ENCODE measurements at regions not wholly inside any gene's neighbourhood (a gene's known extent, or its start where the extent isn't known, plus 50 kb on each side); places are given as distances from the start of the nearest gene placed in this dataset.
"Not testable (repeated sequence)": the region's sequence is repeated elsewhere in the genome, so short reads cannot be mapped to it uniquely, and the experiment has no call there.

DNA sequence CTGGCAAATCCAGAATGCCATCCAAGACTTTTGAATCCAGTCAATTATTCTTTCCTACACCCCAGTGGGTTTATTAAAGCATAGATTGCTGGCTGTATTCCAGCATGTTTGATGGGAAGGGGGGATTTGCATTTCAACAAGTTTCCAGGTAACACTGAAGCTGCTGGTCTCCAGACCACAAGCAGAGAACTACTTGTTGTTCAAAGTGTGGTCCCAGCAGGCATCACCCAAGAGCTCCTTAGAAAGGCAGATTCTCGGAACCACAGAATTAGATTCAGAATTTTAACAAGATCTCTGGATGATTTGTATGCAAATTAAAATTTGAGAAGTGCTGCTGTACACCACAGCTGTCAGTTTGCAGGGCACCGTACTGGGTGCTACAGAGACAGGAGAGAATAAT is 216.3 kb upstream of the FAM78B start:
- no peak overlapping the region for H3K27ac ChIP-seq
- no peak for DNase-seq (ENCODE audit: low read depth, low spot score)

DNA sequence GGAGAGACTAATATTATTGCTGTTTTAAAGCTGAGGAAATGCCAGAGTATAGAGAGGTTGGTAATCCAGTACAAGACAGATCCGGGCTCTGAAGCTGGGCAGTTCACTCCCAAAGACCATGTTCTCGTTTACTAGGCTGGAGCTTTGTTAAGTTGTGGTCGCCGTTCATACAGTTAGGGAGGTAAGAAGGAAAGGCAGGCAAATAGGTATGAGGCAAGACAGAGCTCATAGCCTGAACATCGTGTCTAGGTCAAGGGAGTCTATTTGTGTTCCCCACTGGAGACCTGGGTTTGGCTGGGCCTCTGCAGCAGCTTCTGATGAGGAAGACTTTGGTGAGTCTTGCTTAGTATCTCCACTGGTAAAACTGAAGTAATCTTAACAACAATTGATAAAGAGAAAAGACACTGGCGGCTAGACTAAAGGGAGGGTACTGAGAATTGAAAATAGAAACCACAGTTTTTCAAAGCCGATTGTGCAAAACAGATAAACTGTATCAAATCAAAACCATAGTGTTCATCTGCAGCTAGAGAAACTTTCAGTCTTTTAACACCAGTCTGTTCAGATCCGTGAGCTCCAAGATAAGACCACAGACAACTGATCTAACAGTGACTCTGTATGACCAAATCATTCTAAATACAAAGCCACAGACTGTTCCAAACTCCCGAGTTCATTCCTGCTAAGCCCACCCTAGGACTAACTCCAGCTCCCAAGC is 217.0 kb upstream of the FAM78B start:
- no peak overlapping the region for H3K27ac ChIP-seq
- DNase-seq (ENCODE audit: low read depth, low spot score) = no peak

DNA sequence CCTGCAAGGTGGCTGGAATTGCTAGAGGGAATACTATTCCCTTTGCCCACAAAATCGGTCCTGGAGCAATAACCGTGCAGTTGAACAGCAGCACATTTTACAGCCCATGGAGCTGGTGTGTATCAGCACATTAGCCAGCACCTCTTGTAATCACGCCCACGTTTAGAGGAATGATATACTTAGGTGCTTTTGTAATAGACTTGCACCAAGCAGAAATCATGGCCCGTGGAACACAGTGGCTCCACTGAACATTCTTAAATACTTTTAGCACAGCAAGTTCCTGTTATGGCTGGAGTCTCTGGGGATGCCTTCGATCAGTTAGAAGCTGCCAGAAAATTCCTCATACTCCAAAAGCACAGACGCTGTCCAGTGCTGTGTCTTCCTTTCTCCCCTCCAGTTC is 218.1 kb upstream of the FAM78B start:
- no peak overlapping the region for H3K27ac ChIP-seq
- no peak for DNase-seq (ENCODE audit: low read depth, low spot score)

DNA sequence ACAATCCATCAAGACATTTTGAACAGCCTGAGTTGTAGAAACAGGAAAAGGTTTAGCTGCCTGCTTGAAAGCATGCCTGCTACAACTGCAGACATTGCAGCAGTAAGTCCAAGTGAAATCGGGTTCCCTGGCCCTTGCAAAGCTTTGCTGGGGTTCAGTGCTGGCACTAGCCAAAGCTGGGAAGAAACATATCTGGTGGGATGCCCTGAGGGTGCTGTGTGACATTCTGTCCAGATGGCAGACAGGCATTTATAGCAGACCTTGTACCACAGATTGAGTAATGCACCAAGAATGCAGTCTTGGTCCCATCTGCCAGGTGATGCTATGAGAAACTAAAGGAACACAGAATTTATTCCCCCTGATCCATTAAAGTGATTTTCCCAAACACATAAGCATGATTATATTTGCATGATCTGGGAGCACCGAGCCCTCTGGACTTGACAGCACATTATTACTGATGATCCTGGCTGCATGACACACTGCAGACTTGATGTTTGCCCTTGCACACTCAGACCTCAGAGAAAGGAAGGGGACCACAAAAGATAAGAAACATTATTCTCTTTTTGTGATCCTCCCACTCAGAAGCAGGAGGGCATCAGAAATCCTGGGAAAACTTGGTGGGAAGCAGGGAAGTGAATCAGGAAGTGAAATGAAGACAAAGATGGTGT is 223.7 kb upstream of the FAM78B start:
- H3K27ac ChIP-seq = no peak overlapping the region
- DNase-seq (ENCODE audit: low read depth, low spot score) = no peak

DNA sequence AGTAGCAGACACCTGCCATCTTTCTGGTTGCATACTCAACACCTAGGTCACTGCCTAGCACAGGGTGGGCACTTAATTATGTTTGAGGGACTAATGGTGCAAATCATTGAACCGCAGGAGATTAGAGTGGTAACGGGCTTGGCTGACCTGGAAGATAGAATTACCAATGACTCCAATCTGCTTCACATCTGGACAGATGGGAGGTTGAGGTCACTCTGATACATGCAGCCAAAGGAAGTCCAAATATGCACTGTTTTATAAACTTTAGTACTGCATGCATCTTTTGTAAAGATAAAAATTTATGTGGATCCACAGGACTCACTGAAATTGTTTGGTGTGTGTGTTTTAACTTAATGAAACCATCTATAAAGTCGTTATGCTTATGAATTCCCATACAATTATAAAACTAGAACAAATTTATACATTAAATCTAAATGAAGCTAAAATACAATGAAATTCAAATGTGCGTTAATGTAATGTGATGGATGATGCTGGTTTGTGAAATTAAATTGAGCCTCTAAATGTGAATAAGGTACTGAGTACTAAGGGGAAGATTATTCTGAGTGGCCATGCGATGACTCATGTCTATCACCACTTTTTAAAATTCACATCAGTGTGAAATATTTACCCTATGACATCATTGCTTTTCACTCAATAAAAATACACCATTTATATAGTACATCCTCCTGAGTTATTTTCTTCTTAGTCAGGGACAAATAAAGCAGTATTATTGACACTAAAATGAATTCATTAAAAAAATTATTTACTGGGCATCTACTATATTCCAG is 224.7 kb upstream of the FAM78B start:
- DNase-seq (ENCODE audit: low read depth, low spot score) = no peak
- H3K27ac ChIP-seq = no peak overlapping the region

DNA sequence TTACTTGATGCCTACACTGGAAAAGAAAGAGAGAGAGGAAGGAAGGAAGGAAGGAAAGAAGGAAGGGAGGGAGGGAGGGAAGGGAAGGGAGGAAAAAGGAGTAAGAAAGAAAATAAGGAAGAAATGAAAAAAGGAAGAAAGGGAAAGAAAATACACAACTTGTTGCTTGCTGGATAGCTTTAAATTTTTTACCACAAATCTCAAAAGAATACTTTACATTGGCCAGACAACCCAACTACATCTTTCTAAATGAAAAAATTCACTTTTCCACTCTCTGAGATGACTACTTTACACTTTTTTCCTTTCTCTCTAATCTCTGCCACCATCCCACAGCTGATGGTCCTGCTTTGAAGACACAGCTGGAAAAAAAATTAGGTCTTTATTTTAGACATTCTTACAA is 228.9 kb upstream of the FAM78B start:
- DNase-seq (ENCODE audit: low read depth, low spot score) = no peak
- H3K27ac ChIP-seq = no peak overlapping the region

DNA sequence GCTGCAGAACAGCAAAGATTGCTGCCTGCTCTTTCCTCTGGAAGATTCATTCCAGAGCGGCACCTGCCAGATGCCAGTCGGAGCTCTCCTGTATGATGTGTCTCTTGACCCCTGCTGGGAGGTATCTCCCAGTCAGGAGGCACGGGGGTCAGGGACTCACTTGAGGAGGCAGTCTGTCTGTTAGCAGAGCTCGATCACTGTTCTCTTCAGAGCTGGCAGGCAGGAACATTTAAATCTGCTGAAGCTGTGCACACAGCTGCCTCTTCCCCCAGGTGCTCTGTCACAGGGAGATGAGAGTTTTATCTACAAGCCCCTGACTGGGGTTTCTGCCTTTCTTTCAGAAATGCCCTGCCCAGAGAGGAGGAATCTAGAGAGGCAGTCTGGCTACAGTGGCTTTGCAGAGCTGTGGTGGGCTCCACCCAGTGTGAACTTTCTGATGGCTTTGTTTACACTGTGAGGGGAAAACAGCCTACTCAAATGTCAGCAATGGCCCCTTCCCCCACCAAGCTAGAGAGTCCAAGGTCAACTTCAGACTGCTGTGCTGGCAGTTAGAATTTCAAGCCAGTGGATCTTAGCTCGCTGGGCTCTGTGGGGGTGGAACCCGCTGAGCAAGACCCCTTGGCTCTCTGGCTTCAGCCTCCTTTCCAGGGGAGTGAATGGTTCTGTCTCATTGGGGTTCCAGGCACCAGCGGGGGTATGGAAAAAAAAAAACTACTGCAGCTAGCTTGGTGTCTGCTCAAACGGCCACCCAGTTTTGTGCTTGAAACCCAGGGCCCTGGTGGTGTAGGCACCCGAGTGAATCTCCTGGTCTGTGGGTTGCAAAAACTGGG is 242.7 kb upstream of the FAM78B start:
- not testable (repeated sequence) for H3K27ac ChIP-seq

DNA sequence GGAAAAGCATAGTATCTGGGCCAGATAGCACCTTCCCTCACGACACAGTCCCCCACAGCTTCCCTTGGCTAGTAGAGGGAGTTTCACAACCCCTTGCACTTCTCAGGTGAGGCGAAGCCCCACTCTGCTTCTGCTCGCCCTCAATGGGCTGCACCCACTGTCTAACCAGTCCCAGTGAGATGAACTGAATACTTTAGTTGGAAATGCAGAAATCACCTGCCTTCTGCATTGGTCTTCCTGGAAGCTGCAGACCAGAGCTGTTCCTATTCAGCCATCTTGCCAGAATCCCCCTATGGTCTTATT is 243.2 kb upstream of the FAM78B start:
- no peak overlapping the region for H3K27ac ChIP-seq
- no peak for DNase-seq (ENCODE audit: low read depth, low spot score)

More for the DNA sequence above, 242.7 kb upstream of the FAM78B start:
- not testable (repeated sequence) for DNase-seq (ENCODE audit: low read depth, low spot score)

DNA sequence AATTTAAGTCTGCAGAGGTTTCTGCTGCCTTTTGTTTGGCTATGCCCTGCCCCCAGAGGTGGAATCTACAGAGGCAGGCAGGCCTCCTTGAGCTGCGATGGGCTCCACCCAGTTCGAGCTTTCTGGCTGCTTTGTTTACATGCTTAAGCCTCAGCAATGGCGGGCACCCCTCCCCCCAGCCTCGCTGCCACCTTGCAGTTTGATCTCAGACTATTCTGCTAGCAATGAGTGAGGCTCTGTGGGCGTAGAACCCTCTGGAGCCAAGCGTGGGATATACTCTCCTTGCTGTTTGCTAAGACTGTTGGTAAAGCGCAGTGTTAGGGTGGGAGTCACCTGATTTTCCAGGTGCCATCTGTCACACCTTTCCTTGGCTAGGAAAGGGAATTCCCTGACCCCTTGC is 250.0 kb upstream of the FAM78B start:
- DNase-seq (ENCODE audit: low read depth, low spot score); H3K27ac ChIP-seq: not testable (repeated sequence)

DNA sequence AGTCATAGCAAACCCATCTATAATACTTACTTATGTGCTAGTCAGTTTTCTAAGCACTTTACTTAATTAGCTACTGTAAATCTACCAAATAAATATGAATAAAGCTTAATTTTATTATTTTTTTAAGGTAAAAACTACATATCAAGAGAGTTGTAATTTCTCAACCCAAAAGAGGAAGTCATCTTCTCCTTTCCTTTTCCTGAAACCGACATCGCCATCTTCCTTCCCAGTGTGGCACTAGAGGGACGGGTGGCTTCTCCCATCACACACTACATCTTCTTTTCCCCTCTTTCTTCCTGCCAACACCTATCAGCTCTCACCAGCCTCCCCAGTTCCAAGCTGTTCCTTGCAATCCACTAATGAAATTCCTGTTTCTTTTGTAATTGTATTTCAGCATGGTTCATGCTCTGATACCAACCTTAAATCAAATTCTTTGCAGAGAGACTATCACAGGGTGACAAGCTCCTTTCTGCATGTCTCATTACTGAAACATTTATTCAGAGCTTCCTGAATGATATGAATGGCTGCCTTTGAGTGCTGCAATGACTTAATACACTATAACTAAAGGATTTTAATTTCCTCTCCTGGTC is 251.6 kb upstream of the FAM78B start:
- no peak for DNase-seq (ENCODE audit: low read depth, low spot score)

DNA sequence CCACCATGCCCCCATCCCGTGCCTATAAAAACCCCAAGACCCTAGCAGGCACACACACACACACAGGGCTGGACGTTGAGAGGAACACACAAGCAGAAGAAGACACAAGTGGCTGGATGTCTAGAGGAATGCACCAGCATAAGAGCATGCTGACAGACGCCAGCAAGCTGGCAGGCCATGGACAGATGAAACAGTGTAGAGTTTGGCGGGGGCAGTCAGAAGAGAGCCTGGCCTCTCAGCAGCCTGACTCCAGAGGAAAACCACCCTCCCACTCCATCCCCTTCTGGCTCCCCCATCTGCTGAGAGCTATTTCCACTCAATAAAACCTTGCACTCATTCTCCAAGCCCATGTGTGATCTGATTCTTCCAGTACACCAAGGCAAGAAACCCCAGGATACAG is 255.8 kb upstream of the FAM78B start:
- not testable (repeated sequence) for DNase-seq (ENCODE audit: low read depth, low spot score)

More for the DNA sequence above, 251.6 kb upstream of the FAM78B start:
- H3K27ac ChIP-seq = no peak overlapping the region

DNA sequence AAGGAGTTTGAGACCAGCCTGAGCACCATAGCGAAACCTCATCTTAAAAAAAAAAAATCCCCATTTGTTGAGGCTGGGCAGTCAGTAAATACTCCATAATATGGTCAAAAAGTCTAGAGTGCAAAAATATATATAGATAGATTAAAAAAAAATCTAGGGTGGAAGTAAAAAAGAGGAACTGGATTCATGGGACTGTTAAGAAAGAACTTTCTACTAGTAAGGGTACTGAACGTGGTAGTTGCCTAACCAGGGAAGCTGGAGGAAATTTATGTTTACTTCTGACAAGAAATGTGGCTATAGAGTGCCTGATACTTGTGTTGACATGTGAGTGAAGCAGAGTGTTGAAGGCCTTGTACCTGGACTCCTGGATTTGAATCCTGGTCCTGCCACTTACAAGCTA is 265.9 kb upstream of the FAM78B start:
- DNase-seq (ENCODE audit: low read depth, low spot score) = no peak

More for the DNA sequence above, 255.8 kb upstream of the FAM78B start:
- not testable (repeated sequence) for H3K27ac ChIP-seq

DNA sequence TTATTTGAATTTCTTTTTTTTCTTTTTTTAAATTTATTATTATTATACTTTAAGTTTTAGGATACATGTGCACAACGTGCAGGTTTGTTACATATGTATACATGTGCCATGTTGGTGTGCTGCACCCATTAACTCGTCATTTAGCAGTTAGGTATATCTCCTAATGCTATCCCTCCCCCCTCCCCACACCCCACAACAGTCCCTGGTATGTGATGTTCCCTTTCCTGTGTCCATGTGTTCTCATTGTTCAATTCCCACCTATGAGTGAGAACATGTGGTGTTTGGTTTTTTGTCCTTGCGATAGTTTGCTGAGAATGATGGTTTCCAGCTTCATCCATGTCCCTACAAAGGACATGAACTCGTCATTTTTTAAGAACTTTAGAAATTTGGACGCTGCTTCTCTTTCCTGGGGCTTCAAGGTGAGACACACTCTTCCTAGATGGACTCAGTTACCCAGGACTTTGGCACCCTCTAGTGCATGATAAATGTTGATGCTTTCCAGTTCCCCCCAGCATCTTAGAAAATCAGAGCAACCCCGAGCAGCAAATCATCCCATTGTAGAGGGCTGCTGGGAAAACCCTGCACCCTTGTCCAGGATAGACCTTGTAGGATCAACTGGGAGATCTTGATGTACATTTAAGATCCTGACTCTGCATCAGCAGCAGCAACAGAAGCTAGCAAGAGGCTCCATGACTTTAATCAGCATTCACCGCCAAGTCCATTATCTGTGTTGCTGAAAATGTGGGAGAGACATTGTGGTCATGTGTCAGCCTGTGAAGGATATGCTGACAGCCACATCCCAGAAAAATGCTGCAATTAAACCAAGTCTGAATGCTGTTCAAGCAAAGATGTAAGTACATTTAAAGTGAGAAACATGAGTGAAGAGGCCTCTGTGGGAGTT is 266.9 kb upstream of the FAM78B start:
- not testable (repeated sequence) for H3K27ac ChIP-seq; DNase-seq (ENCODE audit: low read depth, low spot score)

More for the DNA sequence above, 265.9 kb upstream of the FAM78B start:
- H3K27ac ChIP-seq = no peak overlapping the region

DNA sequence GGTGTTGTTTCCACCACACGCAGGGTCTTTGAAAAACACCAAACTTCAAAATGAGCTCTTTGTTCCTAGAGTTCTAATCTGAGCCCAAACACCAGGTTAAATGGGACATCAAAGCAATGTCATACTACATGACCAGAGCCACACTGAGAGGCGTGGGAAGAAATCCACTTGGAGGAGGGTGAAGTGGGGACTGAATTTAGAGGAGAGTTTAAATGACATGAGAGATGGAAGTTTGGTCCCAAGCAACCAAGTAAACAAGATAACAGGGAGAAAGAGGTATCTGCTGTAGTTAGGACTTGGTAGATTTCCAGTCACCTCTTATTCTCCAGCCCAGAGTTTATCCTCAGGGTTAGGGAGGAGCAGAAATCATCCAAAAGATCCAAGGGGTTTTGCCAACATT is 290.9 kb upstream of the FAM78B start:
- no peak for DNase-seq (ENCODE audit: low read depth, low spot score)
- no peak overlapping the region for H3K27ac ChIP-seq

DNA sequence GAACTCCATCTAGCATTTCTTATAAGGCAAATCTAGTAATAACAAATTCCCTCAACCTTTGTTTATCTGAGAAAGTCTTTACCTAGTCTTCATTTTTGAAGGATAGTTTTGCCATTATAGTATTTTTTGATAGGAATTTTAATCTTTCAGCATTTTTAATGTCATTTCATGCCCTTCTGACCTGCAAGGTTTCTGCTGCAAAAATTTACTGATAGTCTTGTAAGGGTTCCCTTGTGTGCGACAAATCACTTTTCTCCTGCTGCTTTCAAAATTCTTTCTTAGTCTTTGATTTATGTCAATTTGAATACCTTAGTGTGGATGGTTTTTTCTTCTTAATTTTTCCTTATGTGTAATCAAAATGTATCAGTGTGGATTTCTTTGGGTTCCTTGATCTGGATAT is 297.5 kb upstream of the FAM78B start:
- no peak for DNase-seq (ENCODE audit: low read depth, low spot score)
- no peak overlapping the region for H3K27ac ChIP-seq

DNA sequence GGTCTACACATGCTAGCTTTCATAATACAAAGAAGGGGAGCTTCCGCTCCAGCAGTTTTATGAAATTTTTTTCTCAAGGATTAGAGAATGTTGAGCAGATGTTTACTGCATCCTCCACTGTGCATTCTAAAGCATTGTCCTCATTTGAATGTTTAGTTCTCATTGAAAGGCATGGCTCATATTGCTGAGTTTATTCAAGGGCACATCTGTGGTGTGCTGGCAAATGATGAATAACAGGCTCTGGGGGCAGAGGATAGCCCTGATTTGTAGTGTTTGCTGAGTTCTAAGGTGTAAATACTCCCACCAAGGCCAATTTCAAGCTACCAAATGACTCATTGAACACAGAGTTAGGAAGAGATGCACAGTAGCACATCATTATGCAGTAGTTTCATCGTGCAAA is 303.2 kb upstream of the FAM78B start:
- no peak for DNase-seq (ENCODE audit: low read depth, low spot score)
- H3K27ac ChIP-seq = no peak overlapping the region

DNA sequence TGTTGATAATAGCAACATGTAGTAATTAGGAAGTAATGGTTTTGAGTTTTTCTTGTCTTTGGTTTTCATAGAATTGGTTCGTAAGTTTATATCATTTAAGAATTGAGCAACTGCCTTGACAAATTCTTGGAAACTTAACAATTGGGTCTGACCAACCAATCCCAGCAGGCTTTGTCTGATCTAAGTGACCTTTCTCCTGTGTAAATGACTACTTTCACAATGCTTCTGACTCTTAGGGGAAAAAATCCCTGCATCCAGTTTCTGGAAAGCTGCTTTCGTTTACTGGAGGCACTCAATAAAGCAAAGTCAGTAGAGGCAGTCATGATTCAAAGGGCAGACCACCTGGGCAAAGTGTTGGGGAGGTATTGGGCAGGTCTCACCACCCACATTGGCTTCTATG is 303.6 kb upstream of the FAM78B start:
- DNase-seq (ENCODE audit: low read depth, low spot score) = no peak

DNA sequence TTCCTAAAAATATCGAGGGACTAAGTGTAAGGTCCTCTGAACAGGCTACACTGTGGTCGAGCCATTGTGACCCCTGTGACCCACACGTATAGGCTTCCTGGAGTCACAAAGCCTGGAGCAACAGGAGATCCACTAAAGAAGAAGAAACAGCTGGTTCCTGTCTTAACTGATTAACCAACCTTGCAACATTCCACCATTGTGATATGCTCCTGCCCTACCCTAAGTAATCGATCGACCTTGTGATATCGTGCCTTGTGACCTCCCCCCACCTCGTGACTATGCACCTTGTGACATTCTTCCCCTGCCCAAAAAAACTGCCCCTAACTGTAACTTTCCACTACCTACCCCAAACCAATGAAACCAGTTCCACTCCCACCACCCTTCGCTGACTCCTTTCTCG is 304.6 kb upstream of the FAM78B start:
- DNase-seq (ENCODE audit: low read depth, low spot score) = no peak
- H3K27ac ChIP-seq = no peak overlapping the region

More for the DNA sequence above, 303.6 kb upstream of the FAM78B start:
- no peak overlapping the region for H3K27ac ChIP-seq

DNA sequence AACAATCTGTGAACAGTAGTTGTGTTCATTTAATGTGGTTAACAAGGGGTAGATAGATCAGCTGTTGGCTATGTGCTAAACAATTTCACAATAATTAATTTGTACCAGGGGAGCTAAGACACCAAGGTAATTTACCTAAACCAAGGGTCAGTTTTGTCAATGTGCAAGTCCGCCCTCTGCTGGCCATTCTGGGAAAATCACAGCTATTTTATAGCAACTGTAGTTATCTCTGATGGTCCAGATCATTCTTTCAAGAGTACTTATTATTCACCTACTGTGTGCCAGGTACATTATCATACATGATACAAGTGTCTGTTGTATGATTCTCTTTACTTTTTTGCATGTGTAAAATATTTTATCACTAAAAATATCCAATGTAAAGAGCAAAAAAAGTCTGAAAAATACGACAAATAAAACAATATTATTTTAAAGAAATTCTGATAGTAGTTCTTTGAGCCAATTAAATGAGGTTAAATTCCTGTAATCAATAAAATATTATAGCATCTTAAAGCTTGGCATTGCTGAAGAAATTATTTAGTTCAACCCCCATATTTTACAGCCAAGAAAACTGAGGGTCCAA is 312.3 kb upstream of the FAM78B start:
- DNase-seq (ENCODE audit: low read depth, low spot score) = no peak
- H3K27ac ChIP-seq = no peak overlapping the region

Measured in epithelial cell of prostate (primary cell).